ENCODE measurements at regions not wholly inside any gene's neighbourhood (a gene's known extent, or its start where the extent isn't known, plus 50 kb on each side); places are given as distances from the start of the nearest gene placed in this dataset.
A peak's percentile ranks its signal among the peaks of the same experiment; 100 is the strongest.
"Not testable (repeated sequence)": the region's sequence is repeated elsewhere in the genome, so short reads cannot be mapped to it uniquely, and the experiment has no call there.

DNA sequence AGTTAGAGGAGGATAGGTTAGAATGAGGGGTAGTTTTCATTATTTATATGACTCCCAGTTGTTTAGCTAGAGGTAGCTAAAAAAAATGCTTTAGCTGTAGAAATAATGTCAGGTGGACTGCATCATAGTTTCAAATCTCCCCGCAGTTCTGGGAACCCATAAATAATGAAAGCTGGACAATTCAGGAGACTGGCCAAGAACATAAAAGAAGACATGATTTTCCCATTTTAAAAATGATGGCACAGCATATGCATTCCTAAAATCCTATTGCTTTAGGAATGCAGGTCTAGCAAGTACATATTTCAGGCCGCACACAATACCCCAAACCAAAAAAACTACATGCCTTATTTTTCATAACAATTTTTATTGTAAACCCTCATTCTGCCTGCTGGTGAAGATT, 143.3 kb downstream of the CTH start:
- no peak for DNase-seq (ENCODE audit: low spot score)

GRCh38 chr1:70556541-70556940, 145.5 kb downstream of the CTH start:
- no peak for DNase-seq (ENCODE audit: low spot score)

DNA sequence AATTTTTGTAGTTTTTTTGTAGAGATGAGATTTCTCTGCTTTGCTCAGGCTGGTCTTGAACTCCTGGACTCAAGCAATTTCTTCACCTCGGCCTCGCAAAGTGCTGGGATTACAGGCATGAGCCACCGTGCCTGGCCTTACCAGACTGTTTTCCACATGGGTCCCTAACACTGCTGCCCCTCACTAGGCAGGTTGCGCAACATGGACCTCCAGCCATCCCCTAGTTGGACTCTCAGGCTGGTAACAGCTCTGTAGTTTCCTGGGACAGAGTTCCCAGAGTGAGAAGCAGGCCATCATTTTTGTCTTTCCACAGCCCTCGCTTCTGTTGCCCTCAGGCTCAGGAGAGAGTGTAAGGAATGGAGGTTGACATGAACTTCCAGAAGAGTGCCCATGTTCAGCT, 156.1 kb downstream of the CTH start:
- no peak for DNase-seq (ENCODE audit: low spot score)

DNA sequence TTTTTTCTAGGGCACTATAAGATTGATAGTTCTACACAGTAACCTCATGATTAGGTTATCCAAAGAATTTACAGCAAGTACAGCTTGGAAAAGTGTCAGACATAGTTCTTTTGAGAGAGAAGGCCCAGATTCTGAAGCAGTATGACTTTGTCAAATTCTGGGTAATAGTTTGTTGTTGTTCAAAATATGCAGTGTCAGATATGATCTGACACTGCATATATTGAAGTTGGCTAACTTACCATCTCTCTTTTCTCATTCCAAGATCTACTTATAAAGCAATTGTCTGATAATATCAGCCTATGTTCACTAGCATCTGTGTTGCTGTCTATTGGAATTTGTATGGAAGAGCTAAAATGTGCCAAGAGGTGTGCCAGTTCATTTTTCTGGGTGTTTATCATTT, 160.1 kb downstream of the CTH start:
- no peak for DNase-seq (ENCODE audit: low spot score)

DNA sequence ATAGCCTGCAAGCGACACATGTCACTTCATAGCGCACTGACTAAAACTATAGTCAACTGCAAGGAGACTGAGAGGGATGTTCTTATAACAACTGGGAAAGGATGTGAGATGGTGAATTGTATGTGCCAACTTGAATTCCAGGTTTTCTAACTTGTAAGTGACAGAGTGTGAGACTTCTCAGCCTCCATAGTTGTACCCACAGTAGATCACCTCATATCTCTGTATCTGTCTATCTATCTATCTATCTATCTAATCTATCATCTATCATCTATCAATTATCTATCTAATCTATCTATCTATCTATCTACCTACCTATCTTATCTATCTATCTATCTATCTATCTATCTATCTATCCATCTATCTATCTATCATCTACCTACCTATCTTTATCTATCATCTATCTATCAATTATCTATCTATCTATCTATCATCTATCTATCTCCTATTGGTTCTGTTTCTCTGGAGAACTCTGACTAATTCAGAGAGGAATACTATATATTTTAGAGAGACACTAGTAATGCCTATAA, 162.3 kb downstream of the CTH start:
- no peak for DNase-seq (ENCODE audit: low spot score)

- no peak for DNase-seq (ENCODE audit: low spot score)
Measured at GRCh38 chr1:70581661-70582060, 170.6 kb downstream of the CTH start.

DNA sequence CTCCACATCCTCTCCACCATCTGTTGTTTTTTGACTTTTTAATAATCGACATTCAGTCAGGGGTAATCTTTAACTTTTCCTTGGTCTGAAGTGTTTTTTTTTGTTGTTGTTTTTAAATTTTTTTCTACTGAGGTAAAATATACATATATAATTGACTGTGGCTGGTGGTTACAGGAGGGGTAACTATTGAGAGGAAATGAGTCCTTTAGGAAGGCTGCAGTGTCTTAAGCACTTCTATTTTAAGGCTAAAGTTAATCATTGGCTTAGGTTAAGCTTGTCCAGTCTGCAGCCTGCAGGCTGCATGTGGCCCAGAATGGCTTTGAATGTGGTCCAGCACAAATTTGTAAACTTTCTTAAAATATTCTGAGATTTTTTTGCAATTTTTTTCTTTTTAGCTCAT, 172.5 kb downstream of the CTH start:
- DNase-seq (ENCODE audit: low spot score): no peak

GRCh38 chr1:70586046-70586445, 175.0 kb downstream of the CTH start:
- DNase-seq (ENCODE audit: low spot score): no peak

- DNase-seq (ENCODE audit: low spot score): no peak
Measured at GRCh38 chr1:70587872-70588366, 176.9 kb downstream of the CTH start.

DNA sequence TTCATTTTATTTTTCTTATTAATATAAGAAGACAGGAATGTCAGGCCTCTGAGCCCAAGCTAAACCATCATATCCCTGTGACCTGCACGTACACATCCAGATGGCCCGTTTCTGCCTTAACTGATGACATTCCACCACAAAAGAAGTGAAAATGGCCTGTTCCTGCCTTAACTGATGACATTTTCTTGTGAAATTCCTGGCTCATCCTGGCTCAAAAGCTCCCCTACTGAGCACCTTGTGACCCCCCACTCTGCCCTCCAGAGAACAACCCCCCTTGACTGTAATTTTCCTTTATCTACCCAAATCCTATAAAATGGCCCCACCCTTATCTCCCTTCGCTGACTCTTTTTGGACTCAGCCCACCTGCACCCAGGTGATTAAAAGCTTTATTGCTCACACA, 182.5 kb downstream of the CTH start:
- DNase-seq (ENCODE audit: low spot score): not testable (repeated sequence)

GRCh38 chr1:70608815-70609214, 197.7 kb downstream of the CTH start:
- DNase-seq (ENCODE audit: low spot score): no peak

DNA sequence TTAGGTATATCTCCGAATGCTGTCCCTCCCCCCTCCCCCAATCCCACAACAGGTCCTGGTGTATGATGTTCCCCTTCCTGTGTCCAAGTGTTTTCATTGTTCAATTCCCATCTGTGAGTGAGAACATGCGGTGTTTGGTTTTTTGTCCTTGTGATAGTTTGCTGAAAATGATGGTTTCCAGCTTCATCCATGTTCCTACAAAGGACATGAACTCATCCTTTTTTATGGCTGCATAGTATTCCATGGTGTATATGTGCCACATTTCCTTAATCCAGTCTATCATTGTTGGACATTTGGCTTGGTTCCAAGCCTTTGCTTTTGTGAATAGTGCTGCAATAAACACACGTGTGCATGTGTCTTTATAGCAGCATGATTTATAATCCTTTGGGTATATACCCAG, 199.1 kb downstream of the CTH start:
- not testable (repeated sequence) for DNase-seq (ENCODE audit: low spot score)

DNA sequence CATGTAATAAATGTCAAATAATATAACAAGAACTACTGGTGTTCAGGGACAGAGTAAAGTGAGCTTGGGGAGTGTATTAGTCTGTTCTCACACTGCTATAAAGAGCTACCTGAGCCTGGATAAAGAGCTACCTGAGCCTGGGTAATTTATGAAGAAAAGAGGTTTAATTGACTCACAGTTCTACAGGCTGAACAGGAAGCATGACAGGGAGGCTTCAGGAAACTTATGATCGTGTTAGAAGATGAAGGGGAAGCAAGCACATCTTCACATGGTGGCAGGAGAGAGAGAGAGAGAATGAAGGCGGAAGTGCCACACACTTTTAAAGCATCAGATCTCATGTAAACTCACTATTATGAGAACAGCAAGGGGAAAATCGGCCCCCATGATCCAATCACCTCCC, 205.9 kb downstream of the CTH start:
- DNase-seq (ENCODE audit: low spot score): no peak

- DNase-seq (ENCODE audit: low spot score): no peak
Measured at GRCh38 chr1:70617728-70618127, 206.7 kb downstream of the CTH start.

DNA sequence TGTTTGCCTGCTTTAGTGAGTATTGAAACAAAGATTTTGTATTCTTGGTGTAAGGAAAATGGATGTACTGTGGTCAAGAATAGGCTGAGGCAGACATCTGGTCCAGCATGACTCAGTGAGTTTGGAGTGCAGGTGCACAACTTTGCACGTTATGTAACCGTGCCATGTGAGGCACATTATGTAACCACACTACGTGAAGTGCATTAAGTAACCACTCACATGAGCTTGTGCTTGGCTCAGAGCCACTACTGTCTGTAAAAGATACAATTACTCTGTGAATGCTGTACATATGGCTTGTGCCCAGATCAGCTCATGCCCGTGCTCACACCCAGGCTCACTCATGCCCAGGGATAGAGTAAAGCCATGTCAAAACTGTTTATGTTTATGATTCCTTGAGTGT, 216.8 kb downstream of the CTH start:
- DNase-seq (ENCODE audit: low spot score): no peak

- DNase-seq (ENCODE audit: low spot score): no peak
Measured at GRCh38 chr1:70628973-70629372, 217.9 kb downstream of the CTH start.

- DNase-seq (ENCODE audit: low spot score): no peak
Measured at GRCh38 chr1:70633004-70633403, 221.9 kb downstream of the CTH start.

DNA sequence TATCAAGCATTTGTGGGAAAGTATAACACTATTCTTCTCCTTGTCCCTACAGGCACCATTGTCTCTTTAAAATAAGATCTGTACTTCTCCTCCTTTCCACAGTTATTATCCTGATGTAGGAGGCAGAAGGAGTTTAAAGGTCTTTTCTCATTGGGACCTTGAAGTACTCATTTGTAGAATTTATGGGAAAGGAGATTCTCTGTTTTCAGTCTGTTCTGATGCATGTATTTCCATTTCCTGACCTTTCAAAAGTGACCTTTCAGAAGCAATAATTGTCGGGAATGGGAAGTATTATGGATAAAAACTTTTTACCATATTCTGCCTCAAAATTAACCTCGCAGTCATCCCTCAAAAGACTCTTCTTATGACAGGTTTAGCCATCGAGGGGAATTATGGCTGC, 224.8 kb downstream of the CTH start:
- no peak for DNase-seq (ENCODE audit: low spot score)

DNA sequence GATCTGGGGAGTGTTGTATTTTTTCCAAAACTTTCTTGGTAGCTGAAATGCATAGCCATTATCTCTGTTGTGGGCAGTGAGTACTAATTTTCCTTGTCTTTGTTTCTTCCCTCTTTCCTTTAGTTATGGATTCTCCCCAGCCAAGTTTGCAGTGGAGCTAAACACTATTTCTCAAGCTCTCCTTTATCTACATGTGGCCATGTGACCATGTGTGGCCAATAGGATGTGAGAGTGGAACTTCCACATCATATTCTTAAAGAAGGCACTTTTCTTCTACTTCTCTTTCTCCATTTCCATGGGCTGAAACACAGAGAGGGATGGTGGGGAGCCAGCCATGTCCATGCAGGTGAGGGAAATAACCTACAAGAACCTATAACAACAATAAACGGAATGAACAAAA, 230.8 kb downstream of the CTH start:
- DNase-seq (ENCODE audit: low spot score): no peak

GRCh38 chr1:70656361-70656760, 245.3 kb downstream of the CTH start:
- DNase-seq (ENCODE audit: low spot score): no peak

- no peak for DNase-seq (ENCODE audit: low spot score)
Measured at GRCh38 chr1:70659891-70660290, 248.8 kb downstream of the CTH start.

- DNase-seq (ENCODE audit: low spot score): peak; percentile 82
Measured at GRCh38 chr1:70666381-70667140, 255.5 kb downstream of the CTH start.

DNA sequence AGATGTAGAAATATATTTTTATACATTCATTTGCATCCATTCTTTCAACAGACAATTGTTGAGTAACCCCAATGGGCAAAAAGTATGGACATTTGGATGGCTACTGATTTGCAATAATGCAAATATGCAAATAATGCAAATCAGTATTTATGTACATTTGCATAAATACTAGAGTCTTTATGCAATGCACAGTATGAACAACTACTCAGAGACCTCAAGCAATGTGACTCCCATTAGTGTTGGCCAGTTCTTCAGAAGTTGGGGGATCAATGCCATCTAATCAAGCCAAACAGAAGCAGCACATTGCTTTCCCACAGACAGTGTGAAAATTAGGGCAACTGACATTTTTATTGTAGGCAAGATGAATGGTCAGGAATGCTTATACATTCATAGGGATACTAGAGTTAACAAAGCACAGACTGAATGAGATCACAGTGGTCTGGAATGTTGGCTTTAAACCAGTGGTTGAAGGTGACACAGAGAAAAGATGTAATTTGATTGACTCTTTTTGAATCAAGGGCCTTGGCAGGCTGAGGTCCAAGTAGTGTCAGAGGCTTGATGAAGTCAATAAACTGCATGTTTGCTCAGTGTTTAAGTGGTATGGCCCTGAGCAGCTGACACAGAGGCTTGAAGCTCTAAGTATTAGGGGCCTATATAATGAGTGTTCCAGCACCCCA, 256.6 kb downstream of the CTH start:
- peak; percentile 69 for DNase-seq (ENCODE audit: low spot score)

Data from mucosa of gallbladder (tissue), 1 donor.